ENCODE measurements at regions not wholly inside any gene's neighbourhood (a gene's known extent, or its start where the extent isn't known, plus 50 kb on each side); places are given as distances from the start of the nearest gene placed in this dataset.
"Not testable (repeated sequence)": the region's sequence is repeated elsewhere in the genome, so short reads cannot be mapped to it uniquely, and the experiment has no call there.

DNA sequence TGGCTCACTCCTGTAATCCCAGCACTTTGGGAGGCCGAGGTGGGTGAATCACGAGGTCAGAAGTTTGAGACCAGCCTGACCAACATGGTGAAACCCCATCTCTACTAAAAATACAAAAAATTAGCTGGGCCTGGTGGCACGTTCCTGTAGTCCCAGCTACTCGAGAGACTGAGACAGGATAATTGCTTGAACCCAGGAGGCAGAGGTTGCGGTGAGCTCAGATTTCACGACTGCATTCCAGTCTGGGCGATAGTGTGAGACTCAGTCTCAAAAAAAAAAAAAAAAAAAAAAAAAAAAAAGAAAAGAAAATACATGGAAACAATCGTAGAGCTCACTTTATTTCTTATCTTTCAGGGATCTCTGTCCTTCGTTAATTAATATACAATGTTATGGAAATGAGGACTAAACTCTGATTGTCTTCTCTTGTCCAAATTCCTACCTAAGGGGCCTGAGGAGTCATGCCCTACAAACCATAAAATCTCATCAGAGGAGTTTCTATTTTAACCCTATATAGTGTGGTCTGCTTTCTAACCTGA, 201.5 kb downstream of the ETNK1 start:
- TF ChIP-seq, protein P1, sequence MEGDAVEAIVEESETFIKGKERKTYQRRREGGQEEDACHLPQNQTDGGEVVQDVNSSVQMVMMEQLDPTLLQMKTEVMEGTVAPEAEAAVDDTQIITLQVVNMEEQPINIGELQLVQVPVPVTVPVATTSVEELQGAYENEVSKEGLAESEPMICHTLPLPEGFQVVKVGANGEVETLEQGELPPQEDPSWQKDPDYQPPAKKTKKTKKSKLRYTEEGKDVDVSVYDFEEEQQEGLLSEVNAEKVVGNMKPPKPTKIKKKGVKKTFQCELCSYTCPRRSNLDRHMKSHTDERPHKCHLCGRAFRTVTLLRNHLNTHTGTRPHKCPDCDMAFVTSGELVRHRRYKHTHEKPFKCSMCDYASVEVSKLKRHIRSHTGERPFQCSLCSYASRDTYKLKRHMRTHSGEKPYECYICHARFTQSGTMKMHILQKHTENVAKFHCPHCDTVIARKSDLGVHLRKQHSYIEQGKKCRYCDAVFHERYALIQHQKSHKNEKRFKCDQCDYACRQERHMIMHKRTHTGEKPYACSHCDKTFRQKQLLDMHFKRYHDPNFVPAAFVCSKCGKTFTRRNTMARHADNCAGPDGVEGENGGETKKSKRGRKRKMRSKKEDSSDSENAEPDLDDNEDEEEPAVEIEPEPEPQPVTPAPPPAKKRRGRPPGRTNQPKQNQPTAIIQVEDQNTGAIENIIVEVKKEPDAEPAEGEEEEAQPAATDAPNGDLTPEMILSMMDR (IDR thresholded peaks at IDR 0.05), result not testable (repeated sequence)
- not testable (repeated sequence) for TF ChIP-seq POLR2A (IDR thresholded peaks at IDR 0.05)
